ENCODE measurements at regions not wholly inside any gene's neighbourhood (a gene's known extent, or its start where the extent isn't known, plus 50 kb on each side); places are given as distances from the start of the nearest gene placed in this dataset.

GRCh38 chr6:106773522-106773921, 144.1 kb downstream of the QRSL1 start:
- peaks cover 14% of the 10 kb centered on the region for H3K4me1 Mint-ChIP-seq

GRCh38 chr6:106772270-106773142, 143.1 kb downstream of the QRSL1 start:
- H3K4me1 Mint-ChIP-seq: peaks cover 14% of the 10 kb centered on the region
- H3K4me3 ChIP-seq: no peak overlapping the region
- peaks cover 15% of the 10 kb centered on the region; the same call in 2 of the 3 replicates for H3K36me3 Mint-ChIP-seq (ENCODE audit: low read depth)
- H3K36me3 ChIP-seq (ENCODE audit: insufficient read depth): no peaks in the 10 kb centered on the region
- DNase-seq (ENCODE audit: low spot score) (no peak), ATAC-seq (no peak)
- H3K27ac Mint-ChIP-seq: no peak overlapping the region
- H3K4me2 ChIP-seq: no peak overlapping the region
- H3K27ac ChIP-seq (ENCODE audit: low read depth): no peak overlapping the region
- H3K4me1 ChIP-seq (ENCODE audit: insufficient read depth): peaks cover 11% of the 10 kb centered on the region; the same call in 1 of the 2 replicates
- TF ChIP-seq CTCF (conservative IDR thresholded peaks at IDR 0.05; ENCODE audit: low read depth in 2 of 2) (no peak), STAT1 (IDR thresholded peaks at IDR 0.05; ENCODE audit: unreplicated experiment) (no peak), ETS1 (IDR thresholded peaks at IDR 0.05) (no peak)
- H4K20me1 ChIP-seq (replicated peaks; ENCODE audit: insufficient read depth): no peaks in the 10 kb centered on the region
- H2AFZ ChIP-seq: peak overlapping the region; percentile 43; the same call in 1 of the 2 replicates
- no peak overlapping the region for H3K4me3 Mint-ChIP-seq
- H3K79me2 ChIP-seq (replicated peaks; ENCODE audit: insufficient read depth): no peaks in the 10 kb centered on the region
- no peaks in the 10 kb centered on the region for H3F3A ChIP-seq (replicated peaks; ENCODE audit: low read depth)
- no peaks in the 10 kb centered on the region for H3K27me3 Mint-ChIP-seq (ENCODE audit: insufficient read depth, low read depth, poor library complexity)
- no peaks in the 10 kb centered on the region for H3K27me3 ChIP-seq (ENCODE audit: insufficient read depth)
- H3K9me2 ChIP-seq (ENCODE audit: insufficient read depth): no peaks in the 10 kb centered on the region; the same call in 1 of the 2 replicates
- H3K9me3 Mint-ChIP-seq: peaks cover 26% of the 10 kb centered on the region

More at GRCh38 chr6:106773522-106773921, 144.1 kb downstream of the QRSL1 start:
- 0 out of 2 replicates have a peak overlapping the region, but pooled peaks have one; percentile 20 for H3K4me2 ChIP-seq
- H3K4me3 ChIP-seq: no peak overlapping the region
- H3K27me3 ChIP-seq (ENCODE audit: insufficient read depth): no peaks in the 10 kb centered on the region
- no peak overlapping the region for H3K27ac Mint-ChIP-seq
- no peaks in the 10 kb centered on the region for H3F3A ChIP-seq (replicated peaks; ENCODE audit: low read depth)
- H3K4me3 Mint-ChIP-seq: no peak overlapping the region
- no peak for TF ChIP-seq NANOG (IDR thresholded peaks at IDR 0.05; ENCODE audit: borderline replicate concordance)
- TF ChIP-seq EZH2 (IDR thresholded peaks at IDR 0.05; ENCODE audit: low read depth, unreplicated experiment): no peak
- TF ChIP-seq ZNF114 (CRISPR knock-in tag; IDR thresholded peaks at IDR 0.05): no peak
- no peak for TF ChIP-seq REST (IDR thresholded peaks at IDR 0.05; ENCODE audit: unreplicated experiment)
- no peaks in the 10 kb centered on the region for H4K20me1 ChIP-seq (replicated peaks; ENCODE audit: insufficient read depth)
- no peak for DNase-seq (ENCODE audit: low spot score)
- no peak overlapping the region for H3K27ac ChIP-seq (ENCODE audit: low read depth)
- H2AFZ ChIP-seq: peak overlapping the region; percentile 86
- peaks cover 15% of the 10 kb centered on the region for H3K36me3 Mint-ChIP-seq (ENCODE audit: low read depth)
- peaks cover 4% of the 10 kb centered on the region; the same call in 1 of the 2 replicates for H3K9me2 ChIP-seq (ENCODE audit: insufficient read depth)
- H3K27me3 Mint-ChIP-seq (ENCODE audit: insufficient read depth, low read depth, poor library complexity): no peaks in the 10 kb centered on the region
- H3K4me1 ChIP-seq (ENCODE audit: insufficient read depth): peaks cover 11% of the 10 kb centered on the region; the same call in 1 of the 2 replicates
- H3K36me3 ChIP-seq (ENCODE audit: insufficient read depth): peaks cover 3% of the 10 kb centered on the region
- ATAC-seq: no peak; the same call in 2 of the 3 replicates
- no peaks in the 10 kb centered on the region for H3K79me2 ChIP-seq (replicated peaks; ENCODE audit: insufficient read depth)
- H3K9me3 Mint-ChIP-seq: peaks cover 30% of the 10 kb centered on the region

Data from GM23338 (cell line).